Ecto neural progenitor cell (in vitro differentiated cells): ENCODE measurements at regions not wholly inside any gene's neighbourhood (a gene's known extent, or its start where the extent isn't known, plus 50 kb on each side); places are given as distances from the start of the nearest gene placed in this dataset.
"Not testable (repeated sequence)": the region's sequence is repeated elsewhere in the genome, so short reads cannot be mapped to it uniquely, and the experiment has no call there.

ENCODE experiments used
- DNase-seq: peaks from one replicate; pipeline ENCODE4 v3.0.0-alpha.2; 2018; ENCODE audit warnings: low spot score

GRCh38 chr18:22817844-22818243, 115.3 kb upstream of the RBBP8 start:
- DNase-seq, result no peak

GRCh38 chr18:22822024-22822423, 111.1 kb upstream of the RBBP8 start:
- no peak for DNase-seq

- no peak for DNase-seq
Measured at GRCh38 chr18:22822841-22823508, 110.2 kb upstream of the RBBP8 start.

GRCh38 chr18:22826726-22827125, 106.4 kb upstream of the RBBP8 start:
- DNase-seq, result no peak

- no peak for DNase-seq
Measured at GRCh38 chr18:22827216-22827615, 105.9 kb upstream of the RBBP8 start.

GRCh38 chr18:22827741-22828140, 105.4 kb upstream of the RBBP8 start:
- DNase-seq, result no peak

- no peak for DNase-seq
Measured at GRCh38 chr18:22828171-22828570, 105.0 kb upstream of the RBBP8 start.

GRCh38 chr18:22828583-22828982, 104.5 kb upstream of the RBBP8 start:
- not testable (repeated sequence) for DNase-seq

- no peak for DNase-seq
Measured at GRCh38 chr18:22829781-22830180, 103.3 kb upstream of the RBBP8 start.

- no peak for DNase-seq
Measured at GRCh38 chr18:22830511-22830910, 102.6 kb upstream of the RBBP8 start.

- no peak for DNase-seq
Measured at GRCh38 chr18:22831441-22831904, 101.7 kb upstream of the RBBP8 start.

- no peak for DNase-seq
Measured at GRCh38 chr18:22836932-22837331, 96.2 kb upstream of the RBBP8 start.

GRCh38 chr18:22838221-22838620, 94.9 kb upstream of the RBBP8 start:
- no peak for DNase-seq

- no peak for DNase-seq
Measured at GRCh38 chr18:22838639-22839277, 94.4 kb upstream of the RBBP8 start.

GRCh38 chr18:22839340-22839821, 93.7 kb upstream of the RBBP8 start:
- DNase-seq, result no peak

GRCh38 chr18:22840606-22841144, 92.5 kb upstream of the RBBP8 start:
- no peak for DNase-seq

GRCh38 chr18:22841840-22842239, 91.3 kb upstream of the RBBP8 start:
- DNase-seq, result no peak

GRCh38 chr18:22844190-22844589, 88.9 kb upstream of the RBBP8 start:
- no peak for DNase-seq

- DNase-seq, result no peak
Measured at GRCh38 chr18:22844628-22845027, 88.5 kb upstream of the RBBP8 start.

GRCh38 chr18:22846088-22846683, 86.9 kb upstream of the RBBP8 start:
- DNase-seq, result no peak

- DNase-seq, result no peak
Measured at GRCh38 chr18:22846697-22847096, 86.4 kb upstream of the RBBP8 start.

- DNase-seq, result no peak
Measured at GRCh38 chr18:22847392-22847791, 85.7 kb upstream of the RBBP8 start.

GRCh38 chr18:22847867-22848451, 85.2 kb upstream of the RBBP8 start:
- DNase-seq, result no peak
